Neural cell (in vitro differentiated cells): ENCODE measurements at regions not wholly inside any gene's neighbourhood (a gene's known extent, or its start where the extent isn't known, plus 50 kb on each side); places are given as distances from the start of the nearest gene placed in this dataset.
"Not testable (repeated sequence)": the region's sequence is repeated elsewhere in the genome, so short reads cannot be mapped to it uniquely, and the experiment has no call there.

Experiments
- CTCF ChIP-seq: fragments of 450-650 bp; IDR thresholded peaks from 2 replicates; pipeline ENCODE4 v1.5.1; 2014; ENCODE audit warnings: antibody characterized with exemption, mild to moderate bottlenecking, moderate library complexity; ENCODE audit not compliant: poor library complexity, severe bottlenecking
- EP300 ChIP-seq: fragments of 450-650 bp; conservative IDR thresholded peaks from 2 replicates; pipeline ENCODE4 v1.6.1; 2014; ENCODE audit warnings: antibody characterized with exemption, mild to moderate bottlenecking, moderate library complexity; ENCODE audit not compliant: poor library complexity, severe bottlenecking
- EZH2 ChIP-seq: fragments of 200-600, 300-800 bp; shearing (Covaris generic), sonication (generic); IDR thresholded peaks from 2 replicates; pipeline ENCODE4 v1.6.1; 2014; ENCODE audit warnings: antibody characterized with exemption, low read length, borderline replicate concordance, mild to moderate bottlenecking; ENCODE audit not compliant: insufficient read depth, poor library complexity, severe bottlenecking
- POLR2AphosphoS5 ChIP-seq: IDR thresholded peaks from 2 replicates; pipeline ENCODE4 v1.6.1; 2012
- REST ChIP-seq: IDR thresholded peaks from 2 replicates; pipeline ENCODE4 v1.6.1; 2012; ENCODE audit warnings: borderline replicate concordance
- SMC3 ChIP-seq: fragments of 450-650 bp; conservative IDR thresholded peaks from 2 replicates; pipeline ENCODE4 v1.6.1; 2014; ENCODE audit warnings: antibody characterized with exemption, mild to moderate bottlenecking, moderate library complexity; ENCODE audit not compliant: poor library complexity
- TAF1 ChIP-seq: IDR thresholded peaks from 2 replicates; pipeline ENCODE4 v1.6.1; 2012; ENCODE audit warnings: low read depth

GRCh38 chr15:31624115-31624514, 297.5 kb downstream of the KLF13 start:
- not testable (repeated sequence) for TF ChIP-seq CTCF, POLR2AphosphoS5, TAF1, SMC3, EP300, EZH2, REST
